HG02885 (cell line): ENCODE measurements at regions not wholly inside any gene's neighbourhood (a gene's known extent, or its start where the extent isn't known, plus 50 kb on each side); places are given as distances from the start of the nearest gene placed in this dataset.
"Not testable (repeated sequence)": the region's sequence is repeated elsewhere in the genome, so short reads cannot be mapped to it uniquely, and the experiment has no call there.

Source experiments
- ATAC-seq: cut with Tn5 transposase; IDR thresholded peaks from one replicate; pipeline ENCODE4 v1.9.1; 2021; ENCODE audit warnings: mild to moderate bottlenecking; ENCODE audit not compliant: unreplicated experiment, poor library complexity

GRCh38 chr3:160047876-160048275, 59.2 kb downstream of the IL12A start:
- ATAC-seq = no peak

DNA sequence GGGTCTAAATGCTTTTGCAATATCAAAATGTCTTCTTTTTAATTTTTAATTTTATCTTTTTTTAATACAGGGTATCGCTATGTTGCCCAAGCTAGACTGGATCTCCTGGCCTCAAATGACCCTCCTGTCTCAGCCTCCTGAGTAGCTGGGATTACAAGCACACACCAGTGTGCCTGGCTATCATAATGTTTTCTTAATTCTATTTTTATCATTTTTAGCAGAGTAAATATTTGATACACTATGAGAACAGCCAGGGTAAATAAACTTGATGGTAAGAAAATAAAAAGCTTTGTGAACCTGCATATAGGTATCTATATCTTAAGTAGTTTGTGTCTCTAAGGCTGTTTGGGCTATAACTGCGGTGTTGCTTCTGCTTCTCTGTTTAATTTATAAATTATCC, 60.4 kb downstream of the IL12A start:
- ATAC-seq = no peak

- no peak for ATAC-seq
These were observed 60.9 kb downstream of the IL12A start for GRCh38 chr3:160049565-160049964.

GRCh38 chr3:160049988-160050387, 61.4 kb downstream of the IL12A start:
- no peak for ATAC-seq

DNA sequence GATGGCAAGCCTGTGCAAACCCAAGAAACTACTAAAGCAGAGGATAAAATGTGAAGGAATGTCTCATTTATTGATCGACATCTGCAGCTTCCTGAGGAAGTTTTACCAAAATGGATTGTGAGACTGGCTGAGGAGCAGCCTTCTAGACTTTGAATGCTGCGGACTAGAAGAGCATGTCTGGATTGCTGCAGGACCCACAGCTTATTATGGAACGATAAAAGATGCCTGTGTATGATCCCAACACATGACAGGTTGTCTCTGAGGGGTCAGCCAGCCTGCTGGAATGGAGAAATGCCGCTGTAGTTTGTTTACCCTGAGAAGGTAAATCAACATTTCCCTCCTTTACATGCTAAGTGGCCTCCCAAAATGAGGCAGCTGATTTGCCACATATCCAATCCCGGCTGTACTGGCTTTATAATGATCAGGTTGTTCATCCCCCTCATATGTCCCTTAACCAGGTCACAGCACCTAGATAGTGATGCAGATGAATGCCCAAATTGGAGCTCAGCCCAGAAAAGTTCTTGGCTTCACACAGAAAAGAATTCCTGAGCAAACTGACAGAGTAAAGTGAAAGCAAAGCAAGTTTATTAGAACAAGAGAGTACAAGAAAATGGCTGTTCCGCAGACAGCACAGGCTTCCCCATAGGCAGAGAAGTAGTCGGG, 63.9 kb downstream of the IL12A start:
- ATAC-seq = no peak

DNA sequence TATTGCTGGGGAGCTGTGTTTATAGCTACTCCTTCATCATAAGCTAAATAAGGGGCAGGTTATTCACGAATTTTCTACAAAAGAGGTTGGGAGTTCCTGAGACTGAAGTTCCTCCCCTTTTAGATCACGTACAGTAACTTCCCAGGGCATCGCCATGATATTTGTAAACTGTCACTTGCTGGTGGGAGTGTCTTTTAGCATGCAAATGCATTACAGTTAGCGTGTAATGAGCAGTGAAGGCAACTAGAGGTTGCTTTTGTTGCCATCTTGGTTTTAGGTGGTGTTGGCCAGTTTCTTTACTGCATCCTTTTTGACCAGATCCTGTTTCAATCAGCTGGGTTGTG, 64.4 kb downstream of the IL12A start:
- no peak for ATAC-seq

DNA sequence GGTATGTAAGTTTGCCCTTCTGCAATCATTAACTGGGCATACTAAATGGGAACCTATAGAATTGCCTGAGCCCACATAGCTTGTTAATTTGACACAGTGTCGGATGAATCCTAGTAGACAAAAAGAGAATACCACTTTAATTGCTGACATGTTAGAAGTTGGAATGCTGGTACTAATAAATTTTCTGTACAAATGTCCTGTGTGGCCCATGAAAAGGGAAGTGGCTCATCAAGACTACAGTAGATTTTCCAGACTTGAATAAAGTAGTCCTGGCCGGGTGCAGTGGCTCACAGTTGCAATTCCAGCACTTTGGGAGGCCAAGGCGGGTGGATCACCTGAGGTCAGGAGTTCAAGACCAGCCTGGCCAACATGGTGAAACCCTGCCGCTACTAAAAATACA, 66.2 kb downstream of the IL12A start:
- not testable (repeated sequence) for ATAC-seq

DNA sequence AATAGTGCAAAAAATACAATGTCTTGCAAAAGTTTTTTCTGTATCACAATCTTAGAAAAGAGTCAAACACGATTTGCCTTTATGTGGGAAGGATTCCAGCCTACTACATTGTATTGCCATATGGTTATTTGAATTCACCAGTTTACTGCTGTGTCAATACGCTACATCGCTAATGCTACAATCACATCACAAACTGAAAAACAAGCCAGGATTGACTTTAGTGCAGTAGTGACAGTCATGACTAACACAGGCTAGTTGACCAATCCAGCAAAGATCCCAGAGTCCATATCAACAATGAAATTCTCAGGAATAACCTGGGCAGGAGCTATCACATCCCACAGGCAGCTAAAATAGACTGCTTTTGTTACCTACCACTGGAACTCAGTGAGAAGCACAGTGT, 67.0 kb downstream of the IL12A start:
- ATAC-seq = no peak

DNA sequence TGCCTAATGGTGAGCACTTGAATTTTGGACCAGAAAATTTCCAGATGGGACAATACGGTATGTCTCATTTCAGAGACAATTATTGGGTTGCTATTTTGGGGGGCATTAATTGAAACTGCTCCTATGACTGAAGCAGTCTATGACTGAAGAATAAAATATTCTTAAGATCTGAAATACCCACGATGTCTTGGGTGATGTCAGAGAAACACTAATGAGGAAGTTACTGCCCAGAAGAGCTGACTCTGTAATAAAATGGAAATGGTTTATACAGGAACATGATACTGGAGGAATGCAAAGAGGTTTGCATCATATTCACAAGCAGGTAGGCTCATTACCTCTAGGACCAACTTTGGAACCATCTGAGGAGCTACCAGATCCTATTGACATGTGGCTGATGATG, 68.7 kb downstream of the IL12A start:
- ATAC-seq = no peak

GRCh38 chr3:160060409-160061027, 71.9 kb downstream of the IL12A start:
- no peak for ATAC-seq

- ATAC-seq = no peak
These were observed 72.9 kb downstream of the IL12A start for GRCh38 chr3:160061525-160061924.

DNA sequence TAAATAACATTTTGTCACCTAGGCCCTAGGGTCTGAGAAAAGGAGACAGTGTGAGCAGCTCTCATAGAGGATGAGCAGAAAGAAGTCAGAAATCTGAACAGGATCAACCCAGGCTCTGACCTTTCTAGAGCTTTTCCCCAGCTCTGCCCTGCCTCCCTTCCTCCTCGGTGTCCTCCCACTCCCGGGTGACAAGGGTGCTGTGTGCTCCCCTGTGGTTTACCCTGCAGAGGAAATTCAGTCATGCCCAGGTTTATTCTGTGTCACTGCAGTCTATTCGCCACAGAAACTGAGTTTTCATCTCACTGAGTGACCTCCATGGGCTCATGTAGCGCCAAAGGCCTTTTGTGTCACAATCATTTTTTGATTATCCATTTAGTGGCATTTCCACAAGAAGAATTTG, 76.6 kb downstream of the IL12A start:
- no peak for ATAC-seq

DNA sequence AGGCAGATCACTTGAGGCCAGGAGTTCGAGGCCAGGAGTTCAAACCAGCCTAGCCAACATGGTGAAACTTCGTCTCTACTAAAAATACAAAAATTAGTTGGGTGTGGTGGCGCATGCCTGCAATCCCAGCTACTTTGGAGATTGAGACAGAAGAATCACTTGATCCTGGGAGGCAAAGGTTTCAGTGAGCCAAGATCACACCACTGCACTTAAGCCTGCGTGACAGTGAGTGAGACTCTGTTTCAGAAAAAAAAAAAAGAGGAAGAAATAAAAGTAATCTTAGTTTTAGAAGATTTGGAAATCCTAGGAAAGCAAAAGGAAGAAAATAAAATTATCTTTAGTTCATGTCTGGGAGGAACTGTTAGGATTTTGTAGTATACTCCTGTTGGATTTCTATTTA, 77.2 kb downstream of the IL12A start:
- no peak for ATAC-seq

DNA sequence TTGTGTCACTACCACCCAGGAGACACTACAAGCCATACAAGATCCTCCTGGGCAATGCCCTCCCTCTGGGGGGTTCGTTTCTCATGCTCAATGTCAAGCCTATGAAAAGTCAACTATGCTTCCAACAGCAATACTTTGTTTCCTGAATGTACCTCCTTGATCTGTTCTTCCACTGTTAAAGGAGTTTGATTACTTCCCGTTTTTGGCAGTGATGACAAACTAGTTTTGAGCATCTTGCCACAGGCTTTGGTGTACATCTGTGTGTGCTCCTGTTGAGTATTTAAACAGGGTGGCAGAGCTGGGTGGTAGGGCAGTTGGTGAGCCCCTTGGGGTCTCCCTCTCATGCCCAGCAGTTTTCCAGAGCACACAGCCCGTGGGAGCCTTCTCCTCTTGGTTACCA, 81.4 kb downstream of the IL12A start:
- ATAC-seq = no peak

DNA sequence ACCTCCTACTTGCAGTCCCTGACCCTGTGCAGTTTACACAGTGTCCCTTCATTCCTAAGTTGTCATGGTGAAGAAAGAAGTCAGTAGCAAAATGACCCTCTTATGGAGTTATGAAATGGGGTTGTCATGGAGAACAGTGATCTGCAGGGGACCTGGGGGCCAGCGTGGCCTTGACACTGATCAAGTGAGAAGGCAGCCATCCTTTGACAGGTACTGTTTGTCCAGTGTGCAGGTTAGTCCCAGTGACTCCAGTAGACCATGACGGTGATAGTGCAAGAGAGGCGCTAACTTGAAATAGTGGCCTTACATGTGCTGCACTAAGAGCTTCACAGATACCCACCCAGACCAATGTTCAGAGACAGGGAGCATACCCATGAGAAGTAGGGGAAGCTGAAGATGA, 87.9 kb downstream of the IL12A start:
- no peak for ATAC-seq

GRCh38 chr3:160078533-160078932, 89.9 kb downstream of the IL12A start:
- no peak for ATAC-seq

- ATAC-seq = no peak
These were observed 93.4 kb downstream of the IL12A start for GRCh38 chr3:160081958-160082533.

- ATAC-seq = no peak
These were observed 96.4 kb downstream of the IL12A start for GRCh38 chr3:160084998-160085397.

DNA sequence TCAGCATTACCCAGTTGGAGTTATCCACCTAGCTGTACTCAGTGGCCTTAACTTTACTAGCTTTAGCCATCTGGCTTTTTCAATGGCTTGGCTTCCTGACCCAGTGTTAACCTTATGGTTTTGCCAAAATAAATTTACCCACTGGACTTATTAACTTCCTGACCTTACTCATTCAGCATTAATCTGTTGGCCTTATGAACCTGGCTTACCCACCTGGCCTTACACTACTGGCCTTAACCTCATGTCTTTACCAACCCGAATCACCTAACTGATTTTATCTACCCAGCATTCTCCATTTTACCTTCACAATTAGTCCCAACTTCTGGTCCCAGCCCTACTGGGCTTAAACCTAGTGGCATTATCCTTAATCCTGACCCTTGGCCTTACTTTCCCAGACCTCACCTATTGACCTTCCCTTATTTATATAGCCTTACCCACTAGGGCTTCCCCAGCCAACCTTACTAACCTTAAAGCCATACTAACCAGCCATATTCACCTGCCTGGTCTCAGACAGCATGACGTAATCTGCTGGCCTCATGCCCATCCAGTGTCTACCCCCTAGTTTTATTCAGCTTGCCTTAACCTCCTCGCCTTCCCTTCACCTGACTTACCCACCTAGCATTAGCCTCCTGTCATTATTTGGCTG, 100.0 kb downstream of the IL12A start:
- no peak for ATAC-seq

- no peak for ATAC-seq
These were observed 102.0 kb downstream of the IL12A start for GRCh38 chr3:160090653-160091052.

- no peak for ATAC-seq
These were observed 102.8 kb downstream of the IL12A start for GRCh38 chr3:160091441-160091840.

- no peak for ATAC-seq
These were observed 104.1 kb downstream of the IL12A start for GRCh38 chr3:160092760-160093159.
